ENCODE measurements at regions not wholly inside any gene's neighbourhood (a gene's known extent, or its start where the extent isn't known, plus 50 kb on each side); places are given as distances from the start of the nearest gene placed in this dataset.

- DNase-seq, result no peak
These were observed 562.5 kb upstream of the MAP3K7 start for GRCh38 chr6:91149246-91149955.

- DNase-seq, result no peak
These were observed 557.3 kb upstream of the MAP3K7 start for GRCh38 chr6:91144126-91144525.

GRCh38 chr6:91142154-91142553 lies 555.3 kb upstream of the MAP3K7 start:
- DNase-seq, result no peak

GRCh38 chr6:91141346-91141745 lies 554.5 kb upstream of the MAP3K7 start:
- no peak for DNase-seq

- DNase-seq, result no peak
These were observed 553.6 kb upstream of the MAP3K7 start for GRCh38 chr6:91140449-91140848.

- no peak for DNase-seq
These were observed 550.4 kb upstream of the MAP3K7 start for GRCh38 chr6:91137286-91137685.

GRCh38 chr6:91135406-91136103 lies 548.7 kb upstream of the MAP3K7 start:
- no peak for DNase-seq

GRCh38 chr6:91132461-91132860 lies 545.6 kb upstream of the MAP3K7 start:
- DNase-seq, result no peak

- DNase-seq, result no peak
These were observed 543.3 kb upstream of the MAP3K7 start for GRCh38 chr6:91130126-91130525.

- no peak for DNase-seq
These were observed 540.9 kb upstream of the MAP3K7 start for GRCh38 chr6:91127752-91128151.

- DNase-seq, result no peak
These were observed 540.0 kb upstream of the MAP3K7 start for GRCh38 chr6:91126876-91127275.

GRCh38 chr6:91117550-91117949 lies 530.7 kb upstream of the MAP3K7 start:
- DNase-seq, result no peak

- DNase-seq, result no peak
These were observed 527.3 kb upstream of the MAP3K7 start for GRCh38 chr6:91114123-91114708.

- no peak for DNase-seq
These were observed 519.2 kb upstream of the MAP3K7 start for GRCh38 chr6:91106083-91106482.

- no peak for DNase-seq
These were observed 518.7 kb upstream of the MAP3K7 start for GRCh38 chr6:91105532-91105931.

GRCh38 chr6:91099479-91099878 lies 512.6 kb upstream of the MAP3K7 start:
- DNase-seq, result no peak

GRCh38 chr6:91098006-91098405 lies 511.1 kb upstream of the MAP3K7 start:
- DNase-seq, result no peak

- DNase-seq, result no peak
These were observed 510.5 kb upstream of the MAP3K7 start for GRCh38 chr6:91097364-91097763.

GRCh38 chr6:91094806-91095475 lies 508.1 kb upstream of the MAP3K7 start:
- DNase-seq, result no peak

- DNase-seq, result no peak
These were observed 507.5 kb upstream of the MAP3K7 start for GRCh38 chr6:91094341-91094740.

GRCh38 chr6:91088976-91089375 lies 502.1 kb upstream of the MAP3K7 start:
- DNase-seq, result no peak

GRCh38 chr6:91088515-91088914 lies 501.6 kb upstream of the MAP3K7 start:
- no peak for DNase-seq

GRCh38 chr6:91087908-91088307 lies 501.0 kb upstream of the MAP3K7 start:
- DNase-seq, result no peak

- no peak for DNase-seq
These were observed 496.3 kb upstream of the MAP3K7 start for GRCh38 chr6:91083211-91083610.

Data from GDM1 (cell line).